Astrocyte of the spinal cord (primary cell): ENCODE measurements at regions not wholly inside any gene's neighbourhood (a gene's known extent, or its start where the extent isn't known, plus 50 kb on each side); places are given as distances from the start of the nearest gene placed in this dataset.
A peak's percentile ranks its signal among the peaks of the same experiment; 100 is the strongest.

ENCODE experiments used
- DNase-seq: peaks from one replicate; pipeline ENCODE4 v3.0.0; 2011; ENCODE audit warnings: low read depth, low spot score
- H3K4me3 ChIP-seq: 2 replicates; pipeline ENCODE4 v1.5.1; 2011; ENCODE audit warnings: low read depth, mild to moderate bottlenecking, low read length, moderate library complexity
- CTCF ChIP-seq: IDR thresholded peaks from 2 replicates; pipeline ENCODE4 v1.5.1; 2012; ENCODE audit warnings: low read depth, mild to moderate bottlenecking, low read length, inconsistent platforms
- in situ Hi-C: cut with HindIII; loops from 2 replicates; pipeline ENCODE4 v1.10.0; 2017; ENCODE audit warnings: low sequenced_read_pairs

GRCh38 chr12:90333939-90334338 is 621.0 kb downstream of the CCER1 start:
- DNase-seq: peak; percentile 29
- in situ Hi-C loops: no loop called here
- TF ChIP-seq CTCF: no peak
- H3K4me3 ChIP-seq: no peak overlapping the region

- DNase-seq: no peak
- TF ChIP-seq CTCF: no peak
- in situ Hi-C loops: no loop called here
- H3K4me3 ChIP-seq: no peak overlapping the region
Measured at GRCh38 chr12:90333424-90333823, 621.6 kb downstream of the CCER1 start.

GRCh38 chr12:90331821-90332220 is 623.2 kb downstream of the CCER1 start:
- no peak overlapping the region for H3K4me3 ChIP-seq
- no peak for DNase-seq
- TF ChIP-seq CTCF: no peak
- in situ Hi-C loops: no loop called here

GRCh38 chr12:90331262-90331661 is 622.6 kb upstream of the ATP2B1 start:
- in situ Hi-C loops: no loop called here
- TF ChIP-seq CTCF: no peak
- H3K4me3 ChIP-seq: no peak overlapping the region
- DNase-seq: peak; percentile 14

- no peak for DNase-seq
- H3K4me3 ChIP-seq: no peak overlapping the region
- in situ Hi-C loops: no loop called here
- no peak for TF ChIP-seq CTCF
Measured at GRCh38 chr12:90327793-90328743, 619.4 kb upstream of the ATP2B1 start.

GRCh38 chr12:90323217-90323616 is 614.6 kb upstream of the ATP2B1 start:
- no peak for DNase-seq
- in situ Hi-C loops: no loop called here
- no peak overlapping the region for H3K4me3 ChIP-seq
- TF ChIP-seq CTCF: no peak
